Fibroblast of skin of right quadriceps (primary cell): ENCODE measurements at regions not wholly inside any gene's neighbourhood (a gene's known extent, or its start where the extent isn't known, plus 50 kb on each side); places are given as distances from the start of the nearest gene placed in this dataset.

Experiments
- DNase-seq: peaks from one replicate; pipeline ENCODE4 v3.0.0-alpha.2; 2013

GRCh38 chr11:109564241-109564640 lies 142.3 kb downstream of the C11orf87 start:
- no peak for DNase-seq

- peak; percentile 17 for DNase-seq
Measured at GRCh38 chr11:109582470-109582869, 160.5 kb downstream of the C11orf87 start.

GRCh38 chr11:109584001-109584972 lies 162.3 kb downstream of the C11orf87 start:
- DNase-seq = peak; percentile 55

- DNase-seq = no peak
Measured at GRCh38 chr11:109586789-109587188, 164.8 kb downstream of the C11orf87 start.

- no peak for DNase-seq
Measured at GRCh38 chr11:109590782-109591181, 168.8 kb downstream of the C11orf87 start.

- DNase-seq = no peak
Measured at GRCh38 chr11:109597336-109597735, 175.3 kb downstream of the C11orf87 start.

GRCh38 chr11:109604481-109605400 lies 182.8 kb downstream of the C11orf87 start:
- peak; percentile 45 for DNase-seq

- DNase-seq = no peak
Measured at GRCh38 chr11:109606256-109606655, 184.3 kb downstream of the C11orf87 start.

GRCh38 chr11:109609454-109610185 lies 187.6 kb downstream of the C11orf87 start:
- no peak for DNase-seq

- no peak for DNase-seq
Measured at GRCh38 chr11:109612496-109612895, 190.5 kb downstream of the C11orf87 start.

- no peak for DNase-seq
Measured at GRCh38 chr11:109619498-109619897, 197.5 kb downstream of the C11orf87 start.

- no peak for DNase-seq
Measured at GRCh38 chr11:109629734-109630133, 207.7 kb downstream of the C11orf87 start.

- peak; percentile 49 for DNase-seq
Measured at GRCh38 chr11:109641549-109641948, 219.6 kb downstream of the C11orf87 start.

- peak; percentile 18 for DNase-seq
Measured at GRCh38 chr11:109644152-109644551, 222.2 kb downstream of the C11orf87 start.

- DNase-seq = no peak
Measured at GRCh38 chr11:109648804-109649203, 226.8 kb downstream of the C11orf87 start.

GRCh38 chr11:109654091-109654490 lies 232.1 kb downstream of the C11orf87 start:
- DNase-seq = no peak

GRCh38 chr11:109658190-109658589 lies 236.2 kb downstream of the C11orf87 start:
- no peak for DNase-seq

- no peak for DNase-seq
Measured at GRCh38 chr11:109667719-109668118, 245.7 kb downstream of the C11orf87 start.

- DNase-seq = no peak
Measured at GRCh38 chr11:109668973-109669634, 247.1 kb downstream of the C11orf87 start.

- DNase-seq = no peak
Measured at GRCh38 chr11:109677231-109677630, 255.2 kb downstream of the C11orf87 start.

GRCh38 chr11:109677876-109678275 lies 255.9 kb downstream of the C11orf87 start:
- no peak for DNase-seq

GRCh38 chr11:109680127-109680526 lies 258.1 kb downstream of the C11orf87 start:
- peak; percentile 40 for DNase-seq
